Vagina (tissue), 2 donors: ENCODE measurements at regions not wholly inside any gene's neighbourhood (a gene's known extent, or its start where the extent isn't known, plus 50 kb on each side); places are given as distances from the start of the nearest gene placed in this dataset.

Source experiments
- CTCF ChIP-seq, 3 experiments: fragments of 450-650 bp in 2 of 3; fragments of 200-600 bp in 1 of 3; sonication (generic) in 1 of 3; IDR thresholded peaks; one replicate each; pipeline ENCODE4 v1.5.1; 2017 to 2019; ENCODE audit warnings: antibody characterized with exemption in 3 of 3, mild to moderate bottlenecking in 2 of 3, moderate library complexity in 2 of 3
- POLR2A ChIP-seq, 2 donors: fragments of 450-650 bp; IDR thresholded peaks; one replicate each; pipeline ENCODE4 v1.6.1; 2017; ENCODE audit warnings: antibody characterized with exemption in 2 of 2, mild to moderate bottlenecking in 2 of 2, moderate library complexity in 2 of 2
- POLR2AphosphoS5 ChIP-seq, 2 donors: sonication (generic); formaldehyde crosslinking; IDR thresholded peaks; one replicate each; pipeline ENCODE4 v1.9.0; 2017; ENCODE audit warnings: antibody characterized with exemption in 2 of 2, mild to moderate bottlenecking in 2 of 2, low read depth in 1 of 2; ENCODE audit not compliant: insufficient read depth in 1 of 2

GRCh38 chr9:32289756-32290155, 94.7 kb upstream of the ACO1 start:
- TF ChIP-seq POLR2A (IDR thresholded peaks at IDR 0.05) (no peak), POLR2AphosphoS5 (IDR thresholded peaks at IDR 0.05; ENCODE audit: insufficient read depth in 1 of 2, low read depth in 1 of 2) (no peak), CTCF (IDR thresholded peaks at IDR 0.05) (no peak)
